ENCODE measurements at regions not wholly inside any gene's neighbourhood (a gene's known extent, or its start where the extent isn't known, plus 50 kb on each side); places are given as distances from the start of the nearest gene placed in this dataset.

DNA sequence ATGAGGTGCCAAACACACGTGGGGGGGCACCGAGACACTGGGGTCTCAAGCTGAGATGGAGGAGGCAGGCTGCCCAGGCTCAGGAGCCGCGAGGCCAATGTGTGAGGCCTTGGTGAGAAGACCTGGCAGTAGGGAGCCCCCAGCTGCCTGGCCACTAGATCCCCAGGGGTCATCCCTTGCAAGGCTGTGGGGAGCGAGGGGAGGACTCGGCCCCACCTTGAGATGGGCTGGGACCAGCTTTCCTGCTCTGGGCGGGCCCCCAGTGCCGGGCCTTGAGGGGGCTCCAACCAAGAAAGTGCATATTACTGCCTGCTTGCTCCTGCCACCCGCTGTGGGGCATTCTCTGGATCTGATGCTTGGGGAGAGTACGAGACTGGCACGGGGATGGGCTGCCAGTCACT lies 107.0 kb downstream of the CTTN start:
- TF ChIP-seq, protein P1, sequence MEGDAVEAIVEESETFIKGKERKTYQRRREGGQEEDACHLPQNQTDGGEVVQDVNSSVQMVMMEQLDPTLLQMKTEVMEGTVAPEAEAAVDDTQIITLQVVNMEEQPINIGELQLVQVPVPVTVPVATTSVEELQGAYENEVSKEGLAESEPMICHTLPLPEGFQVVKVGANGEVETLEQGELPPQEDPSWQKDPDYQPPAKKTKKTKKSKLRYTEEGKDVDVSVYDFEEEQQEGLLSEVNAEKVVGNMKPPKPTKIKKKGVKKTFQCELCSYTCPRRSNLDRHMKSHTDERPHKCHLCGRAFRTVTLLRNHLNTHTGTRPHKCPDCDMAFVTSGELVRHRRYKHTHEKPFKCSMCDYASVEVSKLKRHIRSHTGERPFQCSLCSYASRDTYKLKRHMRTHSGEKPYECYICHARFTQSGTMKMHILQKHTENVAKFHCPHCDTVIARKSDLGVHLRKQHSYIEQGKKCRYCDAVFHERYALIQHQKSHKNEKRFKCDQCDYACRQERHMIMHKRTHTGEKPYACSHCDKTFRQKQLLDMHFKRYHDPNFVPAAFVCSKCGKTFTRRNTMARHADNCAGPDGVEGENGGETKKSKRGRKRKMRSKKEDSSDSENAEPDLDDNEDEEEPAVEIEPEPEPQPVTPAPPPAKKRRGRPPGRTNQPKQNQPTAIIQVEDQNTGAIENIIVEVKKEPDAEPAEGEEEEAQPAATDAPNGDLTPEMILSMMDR (IDR thresholded peaks at IDR 0.05; ENCODE audit: insufficient read depth, low read length, poor library complexity, severe bottlenecking), result no peak
- no peak for TF ChIP-seq EZH2phosphoT487 (conservative IDR thresholded peaks at IDR 0.05; ENCODE audit: low read length)
